GM18498 (cell line): ENCODE measurements at regions not wholly inside any gene's neighbourhood (a gene's known extent, or its start where the extent isn't known, plus 50 kb on each side); places are given as distances from the start of the nearest gene placed in this dataset.

Experiments
- ATAC-seq: cut with Tn5 transposase; IDR thresholded peaks from one replicate; pipeline ENCODE4 v1.9.1; 2021; ENCODE audit warnings: mild to moderate bottlenecking, moderate library complexity; ENCODE audit not compliant: unreplicated experiment

GRCh38 chr13:50511877-50512341, 331.6 kb downstream of the DLEU7 start:
- ATAC-seq = peak; percentile 56

GRCh38 chr13:50512474-50513299, 330.8 kb downstream of the DLEU7 start:
- peak; percentile 92 for ATAC-seq

DNA sequence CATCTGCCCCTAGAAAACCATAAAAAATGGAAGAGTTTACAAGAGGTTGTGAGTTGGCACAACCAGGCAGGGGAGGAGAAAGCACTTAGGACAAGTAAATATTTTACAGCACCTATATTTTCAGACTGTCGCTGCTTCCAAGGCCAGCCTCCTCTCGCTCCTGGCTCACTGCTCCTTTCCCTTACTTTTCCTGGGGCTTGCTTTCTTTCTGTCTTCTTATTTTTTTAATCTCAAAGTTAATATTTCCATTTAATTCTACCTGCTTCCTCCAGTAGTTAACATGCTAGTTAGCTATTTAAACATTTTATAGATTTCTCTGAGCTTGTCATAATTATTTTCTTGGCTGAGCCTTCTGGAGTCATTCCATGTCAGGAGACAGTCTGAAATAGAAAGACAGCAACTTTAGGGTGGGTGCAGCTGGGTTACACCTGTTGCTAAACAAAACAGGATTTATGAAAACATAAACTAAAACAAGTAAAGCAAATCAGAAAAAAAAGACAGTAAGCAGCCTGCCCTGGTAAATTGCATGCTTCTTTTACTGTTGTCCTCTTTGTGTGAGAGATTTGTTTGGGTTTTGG, 330.1 kb downstream of the DLEU7 start:
- no peak for ATAC-seq

DNA sequence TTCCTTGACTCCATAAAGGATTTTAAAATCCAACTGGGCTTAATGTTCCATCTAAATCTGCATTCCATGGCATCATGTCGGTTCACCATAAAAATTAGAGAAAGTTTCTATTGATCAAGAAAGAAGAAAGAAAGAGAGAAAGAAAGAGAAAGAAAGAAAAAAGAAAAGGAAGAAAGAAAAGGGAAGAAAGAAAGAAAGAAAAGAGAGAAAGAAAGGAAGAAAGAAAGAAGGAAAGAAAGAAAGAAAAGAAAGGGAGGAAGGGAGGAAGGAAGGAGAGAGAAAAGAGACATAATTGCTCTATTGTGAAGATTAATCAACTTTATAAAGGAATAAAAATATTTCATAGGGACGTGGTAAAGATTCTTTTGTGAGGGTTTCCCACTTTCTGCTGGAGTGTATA, 329.2 kb downstream of the DLEU7 start:
- no peak for ATAC-seq

- ATAC-seq = no peak
Observed at GRCh38 chr13:50518131-50518530, 325.4 kb downstream of the DLEU7 start.

DNA sequence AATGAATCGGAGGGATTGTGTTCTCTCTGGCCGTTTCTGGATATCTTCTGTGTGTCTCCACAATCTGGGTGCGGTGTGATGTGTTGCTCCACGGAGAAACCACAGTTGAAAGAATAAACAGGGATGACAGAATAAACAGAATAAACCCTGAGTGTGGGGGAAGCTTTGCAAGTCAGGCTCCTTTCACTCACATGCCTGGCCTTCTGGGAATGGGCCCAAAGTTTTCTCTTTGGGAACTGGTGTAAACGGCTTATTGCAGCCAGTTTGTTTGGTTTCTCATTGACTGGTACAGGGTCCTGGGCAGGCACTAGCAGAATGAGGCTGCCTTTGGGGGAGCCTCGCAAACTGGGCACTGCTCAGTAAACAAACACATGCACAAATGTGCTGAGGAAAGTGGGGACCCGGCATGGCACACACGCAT, 324.7 kb downstream of the DLEU7 start:
- ATAC-seq = no peak

DNA sequence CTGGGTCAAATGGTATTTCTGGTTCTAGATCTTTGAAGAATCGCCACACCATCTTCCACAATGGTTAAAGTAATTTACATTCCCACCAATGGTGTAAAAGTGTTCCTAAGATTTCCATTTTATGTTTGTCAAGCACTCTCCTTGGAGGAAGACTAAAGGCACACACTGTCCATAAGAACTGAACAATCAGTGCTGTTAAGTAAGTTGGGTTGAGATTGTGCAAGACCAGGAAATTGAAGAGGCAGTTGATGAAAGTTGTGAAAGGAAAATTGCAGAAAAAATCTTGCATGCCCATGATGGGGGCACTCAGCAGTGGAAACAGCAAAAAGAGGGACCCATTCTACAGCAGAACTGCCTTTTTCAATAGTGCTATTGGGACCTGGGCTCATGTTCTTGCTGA, 323.6 kb downstream of the DLEU7 start:
- no peak for ATAC-seq

GRCh38 chr13:50521006-50521830, 322.3 kb downstream of the DLEU7 start:
- no peak for ATAC-seq

DNA sequence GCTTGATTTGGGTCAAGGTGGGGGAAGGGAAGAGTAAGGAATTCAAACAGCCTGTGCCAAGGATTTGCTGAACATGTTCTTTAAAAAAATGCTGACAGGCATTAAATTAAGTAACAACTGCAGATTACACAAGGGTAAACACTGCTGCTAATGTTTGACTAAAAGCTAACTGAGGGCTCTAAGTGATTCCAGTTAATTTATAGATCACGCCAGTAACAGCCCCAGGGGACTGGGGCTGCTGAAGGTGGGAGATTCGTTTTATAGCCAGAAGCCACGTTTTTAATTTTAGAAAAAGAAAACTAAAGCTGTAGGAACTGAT, 321.7 kb downstream of the DLEU7 start:
- no peak for ATAC-seq

GRCh38 chr13:50522506-50522905, 321.0 kb downstream of the DLEU7 start:
- ATAC-seq = no peak

GRCh38 chr13:50523307-50523706, 320.2 kb downstream of the DLEU7 start:
- no peak for ATAC-seq

DNA sequence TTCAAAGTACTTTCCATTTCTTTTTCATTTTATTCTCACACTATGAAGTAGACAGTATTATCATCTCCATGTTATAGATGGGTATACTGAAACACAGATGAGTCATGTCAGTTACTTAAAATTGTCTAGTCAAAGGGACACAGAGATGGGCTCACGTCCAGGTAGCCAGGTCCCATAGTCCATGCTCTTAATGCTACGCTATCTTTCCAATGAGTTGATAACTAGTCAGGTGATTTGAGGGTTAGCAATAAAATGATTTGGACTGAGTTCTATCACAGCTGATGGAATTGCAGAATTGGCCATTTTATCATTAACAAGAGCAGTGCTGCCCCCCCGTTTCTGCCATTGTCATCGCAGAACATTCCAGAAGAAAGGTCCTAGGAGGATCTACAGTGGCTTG, 318.9 kb downstream of the DLEU7 start:
- ATAC-seq = no peak

DNA sequence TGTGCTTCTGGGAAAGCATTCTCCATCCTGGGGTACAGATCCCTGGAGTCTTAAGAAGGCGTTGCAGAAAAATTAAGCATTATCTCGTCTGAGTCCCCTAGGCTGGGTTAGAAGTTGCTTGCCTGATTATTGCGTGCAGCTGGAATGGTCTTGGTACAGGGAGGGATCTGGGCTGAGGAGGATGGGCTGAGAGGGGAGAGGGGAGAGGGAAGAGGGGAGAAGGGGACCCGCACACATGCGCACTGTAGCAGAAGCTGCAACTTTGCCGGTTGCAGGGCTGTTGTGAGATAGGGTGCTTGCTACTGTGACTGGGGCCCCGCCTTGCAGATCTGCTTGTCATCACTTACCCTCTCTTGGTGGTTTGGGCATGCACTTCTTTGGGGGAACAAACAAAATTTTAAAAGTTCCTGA, 316.8 kb downstream of the DLEU7 start:
- ATAC-seq = no peak

DNA sequence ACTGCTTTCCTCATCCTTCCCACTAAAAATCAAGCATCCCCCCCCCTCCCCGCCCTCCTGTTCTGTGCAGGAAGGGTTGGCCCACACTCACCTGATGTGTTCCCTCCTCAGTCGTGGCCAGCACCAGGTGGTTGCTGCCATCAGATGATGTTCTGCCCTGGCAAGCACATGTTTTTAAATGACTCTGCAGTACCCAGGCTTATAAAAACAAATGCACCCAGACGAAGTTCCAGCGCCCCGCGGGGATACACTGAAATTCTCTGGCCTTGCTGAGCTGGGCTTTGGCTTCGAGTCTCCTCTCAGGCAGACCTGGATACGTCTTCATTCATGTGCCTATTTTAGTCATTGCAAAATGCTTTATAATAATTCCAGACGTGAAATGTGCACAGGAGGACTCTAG, 316.3 kb downstream of the DLEU7 start:
- ATAC-seq = no peak

- no peak for ATAC-seq
Observed at GRCh38 chr13:50527612-50528509, 315.6 kb downstream of the DLEU7 start.

- no peak for ATAC-seq
Observed at GRCh38 chr13:50529154-50529882, 314.2 kb downstream of the DLEU7 start.

- no peak for ATAC-seq
Observed at GRCh38 chr13:50531917-50532899, 311.3 kb downstream of the DLEU7 start.

- ATAC-seq = no peak
Observed at GRCh38 chr13:50535050-50535449, 308.4 kb downstream of the DLEU7 start.

- ATAC-seq = no peak
Observed at GRCh38 chr13:50537029-50537428, 306.5 kb downstream of the DLEU7 start.
